OCI-LY1 (cell line): ENCODE measurements at regions not wholly inside any gene's neighbourhood (a gene's known extent, or its start where the extent isn't known, plus 50 kb on each side); places are given as distances from the start of the nearest gene placed in this dataset.

Experiments used
- EZH2 ChIP-seq: fragments of 200-600 bp; sonication (generic), shearing (Covaris generic); IDR thresholded peaks from 2 replicates; pipeline ENCODE4 v1.8.0; 2017; ENCODE audit warnings: borderline replicate concordance, mixed run types, mild to moderate bottlenecking, antibody characterized with exemption, low read length, moderate library complexity, mixed read lengths
- TF ChIP-seq, protein P1 (sequence below): fragments of 200-600 bp; sonication (generic), shearing (Covaris generic); IDR thresholded peaks from 2 replicates; pipeline ENCODE4 v1.5.1; 2017; ENCODE audit warnings: mild to moderate bottlenecking, antibody characterized with exemption, low read length, moderate library complexity, mixed read lengths

DNA sequence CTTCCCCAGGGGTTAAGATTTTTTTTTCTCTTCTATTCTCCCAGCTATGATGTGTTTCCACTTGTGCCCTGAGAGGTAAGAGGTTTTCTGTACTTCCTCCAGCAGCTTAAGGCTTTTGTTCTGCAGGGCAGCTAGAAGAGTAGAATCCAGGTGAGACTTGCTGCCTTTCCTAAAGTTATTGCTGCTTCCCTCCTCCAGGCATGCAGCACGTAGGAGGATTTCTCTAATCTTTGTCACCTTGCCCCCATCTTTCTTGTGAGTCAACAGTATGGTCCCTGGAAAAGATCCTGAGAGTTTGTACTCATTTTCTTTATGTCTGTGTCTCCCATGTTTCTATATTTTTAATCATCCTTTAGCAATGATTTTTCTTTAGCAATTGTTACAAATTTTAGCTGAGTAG is 462.2 kb downstream of the SETBP1 start:
- TF ChIP-seq, protein P1, sequence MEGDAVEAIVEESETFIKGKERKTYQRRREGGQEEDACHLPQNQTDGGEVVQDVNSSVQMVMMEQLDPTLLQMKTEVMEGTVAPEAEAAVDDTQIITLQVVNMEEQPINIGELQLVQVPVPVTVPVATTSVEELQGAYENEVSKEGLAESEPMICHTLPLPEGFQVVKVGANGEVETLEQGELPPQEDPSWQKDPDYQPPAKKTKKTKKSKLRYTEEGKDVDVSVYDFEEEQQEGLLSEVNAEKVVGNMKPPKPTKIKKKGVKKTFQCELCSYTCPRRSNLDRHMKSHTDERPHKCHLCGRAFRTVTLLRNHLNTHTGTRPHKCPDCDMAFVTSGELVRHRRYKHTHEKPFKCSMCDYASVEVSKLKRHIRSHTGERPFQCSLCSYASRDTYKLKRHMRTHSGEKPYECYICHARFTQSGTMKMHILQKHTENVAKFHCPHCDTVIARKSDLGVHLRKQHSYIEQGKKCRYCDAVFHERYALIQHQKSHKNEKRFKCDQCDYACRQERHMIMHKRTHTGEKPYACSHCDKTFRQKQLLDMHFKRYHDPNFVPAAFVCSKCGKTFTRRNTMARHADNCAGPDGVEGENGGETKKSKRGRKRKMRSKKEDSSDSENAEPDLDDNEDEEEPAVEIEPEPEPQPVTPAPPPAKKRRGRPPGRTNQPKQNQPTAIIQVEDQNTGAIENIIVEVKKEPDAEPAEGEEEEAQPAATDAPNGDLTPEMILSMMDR = no peak
- TF ChIP-seq EZH2 = no peak
